Common myeloid progenitor, CD34-positive (primary cell): ENCODE measurements at regions not wholly inside any gene's neighbourhood (a gene's known extent, or its start where the extent isn't known, plus 50 kb on each side); places are given as distances from the start of the nearest gene placed in this dataset.
"Not testable (repeated sequence)": the region's sequence is repeated elsewhere in the genome, so short reads cannot be mapped to it uniquely, and the experiment has no call there.

Source experiments
- CTCF ChIA-PET: fragments of 350-600 bp; sonication (Branson Sonifier 250); formaldehyde crosslinking; loops from one replicate; lab custom pipeline; 2021; ENCODE audit warnings: antibody characterized with exemption; lab: Charles Lee
- POLR2A ChIA-PET: fragments of 350-600 bp; sonication (Branson Sonifier 250); formaldehyde crosslinking; loops from one replicate; lab custom pipeline; 2021; ENCODE audit warnings: antibody characterized with exemption; lab: Charles Lee
- DNase-seq, 3 donors: peaks; one replicate each; pipeline versions ENCODE4 v3.0.0 to v3.0.0-alpha.2; 2013
- H3K27ac ChIP-seq, 2 experiments: 1 replicate in 1 of 2; 2 replicates in 1 of 2; pipeline ENCODE4 v1.7.0; 2013; ENCODE audit warnings: inconsistent platforms in 2 of 2, low read length in 2 of 2, mild to moderate bottlenecking in 2 of 2, low read depth in 1 of 2, moderate library complexity in 1 of 2; ENCODE audit not compliant: severe bottlenecking in 2 of 2, insufficient read depth in 1 of 2, poor library complexity in 1 of 2
- H3K27me3 ChIP-seq, 5 experiments: replicated peaks in 2 of 5; 1 replicate in 3 of 5; 2 replicates in 2 of 5; pipeline versions ENCODE4 v1.6.1 to v1.7.0; 2013; ENCODE audit warnings: low read length in 4 of 5, mild to moderate bottlenecking in 2 of 5, moderate library complexity in 2 of 5, inconsistent platforms in 1 of 5; ENCODE audit not compliant: insufficient read depth in 5 of 5, control insufficient read depth in 4 of 5
- H3K36me3 ChIP-seq, 4 experiments: 1 replicate in 2 of 4; 2 replicates in 2 of 4; pipeline versions ENCODE4 v1.6.1 to v1.7.0; 2013; ENCODE audit warnings: low read length in 3 of 4, control low read depth in 1 of 4, mild to moderate bottlenecking in 1 of 4; ENCODE audit not compliant: control insufficient read depth in 4 of 4, insufficient read depth in 4 of 4
- H3K4me1 ChIP-seq, 4 experiments: 1 replicate in 3 of 4; 2 replicates in 1 of 4; pipeline versions ENCODE4 v1.6.1 to v1.7.1; 2013; ENCODE audit warnings: low read length in 3 of 4, mild to moderate bottlenecking in 3 of 4, control low read depth in 1 of 4, inconsistent platforms in 1 of 4, moderate library complexity in 1 of 4; ENCODE audit not compliant: control insufficient read depth in 4 of 4, insufficient read depth in 4 of 4; ENCODE audit errors: control extremely low read depth in 1 of 4
- H3K4me3 ChIP-seq, 7 experiments: 1 replicate in 4 of 7; 2 replicates in 3 of 7; pipeline versions ENCODE4 v1.5.1 to v1.7.0; 2013; ENCODE audit warnings: mild to moderate bottlenecking in 7 of 7, low read length in 6 of 7, moderate library complexity in 6 of 7, inconsistent platforms in 2 of 7, low read depth in 2 of 7, control low read depth in 1 of 7; ENCODE audit not compliant: insufficient read depth in 4 of 7, control insufficient read depth in 1 of 7; ENCODE audit errors: extremely low read depth in 1 of 7
- H3K9me3 ChIP-seq, 5 experiments: 1 replicate in 4 of 5; 2 replicates in 1 of 5; pipeline versions ENCODE4 v1.6.1 to v1.7.1; 2013; ENCODE audit warnings: low read length in 4 of 5, mild to moderate bottlenecking in 2 of 5, inconsistent platforms in 1 of 5, low read depth in 1 of 5, moderate library complexity in 1 of 5; ENCODE audit not compliant: control insufficient read depth in 4 of 5, insufficient read depth in 2 of 5; ENCODE audit errors: control extremely low read depth in 1 of 5
- WGBS: methylation state at CpG from one replicate; pipeline ENCODE4 v1.1.5; 2013; ENCODE audit not compliant: insufficient coverage; 5-methylcytosine and 5-hydroxymethylcytosine counted together

DNA sequence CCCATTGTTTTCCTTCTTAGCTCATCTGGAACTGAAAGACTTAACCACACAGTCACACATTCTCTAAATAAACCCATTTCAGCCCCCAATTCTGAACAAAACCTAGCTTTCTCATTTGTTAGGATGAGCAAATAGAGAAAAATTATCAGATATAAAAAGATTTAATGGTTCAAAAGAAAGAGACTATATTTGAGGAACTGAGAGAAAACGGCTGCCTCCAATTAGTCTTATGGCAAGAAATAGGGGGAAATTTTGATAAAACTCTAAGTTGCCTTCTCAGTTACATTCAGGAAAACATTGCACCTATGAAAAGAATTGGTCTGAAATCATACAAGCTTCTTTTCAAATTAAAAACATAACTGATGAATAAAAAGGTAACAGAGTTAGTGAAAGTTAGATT lies 63.7 kb upstream of the ALDH1B1 start:
- H3K27me3 ChIP-seq, result no peaks in the 10 kb centered on the region
- no peaks in the 10 kb centered on the region for H3K36me3 ChIP-seq
- no peak overlapping the region for H3K4me3 ChIP-seq
- WGBS, result no CpG with 5 or more reads among the region's 1 CpG
- H3K4me1 ChIP-seq, result no peaks in the 10 kb centered on the region
- no peak for DNase-seq
- ChIA-PET POLR2A (no interaction called here), CTCF (no interaction called here)
- no peak overlapping the region for H3K27ac ChIP-seq
- H3K9me3 ChIP-seq, result peaks cover 0 to 2% (median 0%) of the 10 kb centered on the region in 5 experiments

DNA sequence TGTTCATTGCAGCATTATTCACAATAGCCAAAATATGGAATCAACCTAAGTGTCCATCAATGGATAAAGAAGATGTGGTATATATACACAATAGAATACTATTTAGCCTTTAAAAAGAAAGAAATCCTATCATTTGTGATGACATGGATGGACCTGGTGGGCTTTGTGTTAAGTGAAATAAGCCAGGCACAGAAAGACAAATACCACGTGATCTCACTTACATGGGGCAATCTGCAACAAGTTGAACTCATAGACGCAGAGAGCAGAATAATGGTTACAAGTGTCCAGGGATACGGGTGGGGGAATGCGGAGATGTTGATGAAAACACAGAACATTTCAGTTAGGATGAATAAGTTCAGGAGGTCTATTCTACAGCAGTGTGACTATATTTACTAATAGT lies 66.4 kb upstream of the ALDH1B1 start:
- 100% methylated on average over 1 of the region's 4 CpGs for WGBS
- ChIA-PET CTCF (interaction anchor here (1.1 kb wide), 1 partner anchor 85 kb away, joined by 3 read pairs; no protein-coding TSS in a partner anchor), POLR2A (no interaction called here)
- peaks cover 0 to 2% (median 0%) of the 10 kb centered on the region in 5 experiments for H3K27me3 ChIP-seq
- H3K4me1 ChIP-seq, result no peaks in the 10 kb centered on the region
- H3K9me3 ChIP-seq, result no peaks in the 10 kb centered on the region
- no peak for DNase-seq
- no peak overlapping the region for H3K4me3 ChIP-seq
- no peak overlapping the region for H3K27ac ChIP-seq
- no peaks in the 10 kb centered on the region for H3K36me3 ChIP-seq

DNA sequence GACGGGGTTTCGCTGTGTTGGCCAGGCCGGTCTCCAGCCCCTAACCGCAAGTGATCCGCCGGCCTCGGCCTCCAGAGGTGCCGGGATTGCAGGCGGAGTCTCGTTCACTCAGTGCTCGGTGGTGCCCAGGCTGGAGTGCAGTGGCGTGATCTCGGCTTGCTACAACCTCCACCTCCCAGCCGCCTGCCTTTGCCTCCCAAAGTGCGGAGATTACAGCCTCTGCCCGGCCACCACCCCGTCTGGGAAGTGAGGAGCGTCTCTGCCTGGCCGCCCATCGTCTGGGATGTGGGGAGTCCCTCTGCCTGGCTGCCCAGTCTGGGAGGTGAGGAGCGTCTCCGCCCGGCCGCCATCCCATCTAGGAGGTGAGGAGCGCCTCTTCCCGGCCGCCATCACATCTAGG lies 68.3 kb upstream of the ALDH1B1 start:
- CTCF ChIA-PET, H3K4me1 ChIP-seq, H3K27ac ChIP-seq, H3K36me3 ChIP-seq, DNase-seq, H3K27me3 ChIP-seq, H3K9me3 ChIP-seq, POLR2A ChIA-PET, H3K4me3 ChIP-seq: not testable (repeated sequence)
- 97% methylated on average over 6 of the region's 27 CpGs for WGBS

DNA sequence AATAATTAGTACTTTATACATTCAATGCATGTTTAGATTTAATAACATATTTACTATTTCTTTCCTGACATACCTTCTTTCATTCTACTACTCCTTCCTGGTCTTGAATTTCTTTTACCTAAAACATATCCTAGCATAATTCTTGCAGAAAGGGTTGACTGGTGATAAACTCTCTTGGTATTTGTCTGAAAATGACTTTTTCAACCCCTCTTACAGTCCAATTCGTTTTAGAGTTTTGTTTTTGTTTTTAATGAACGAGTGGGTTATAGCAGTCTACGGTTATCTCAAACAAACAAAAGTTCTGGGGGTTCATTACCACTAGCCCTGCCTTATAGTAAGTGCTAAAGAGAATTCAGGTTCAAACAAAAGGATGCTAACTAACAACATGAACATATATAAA lies 69.6 kb upstream of the ALDH1B1 start:
- H3K27ac ChIP-seq, result no peak overlapping the region
- H3K4me1 ChIP-seq, result no peaks in the 10 kb centered on the region
- DNase-seq, result no peak
- ChIA-PET POLR2A (no interaction called here), CTCF (interaction anchor here (1.2 kb wide), 1 partner anchor 9 kb away, joined by 3 read pairs; no protein-coding TSS in a partner anchor)
- no CpG with 5 or more reads among the region's 3 CpGs for WGBS
- no peak overlapping the region for H3K4me3 ChIP-seq
- H3K9me3 ChIP-seq, result no peaks in the 10 kb centered on the region
- H3K36me3 ChIP-seq, result no peaks in the 10 kb centered on the region
- peaks cover 0 to 2% (median 0%) of the 10 kb centered on the region in 5 experiments for H3K27me3 ChIP-seq

DNA sequence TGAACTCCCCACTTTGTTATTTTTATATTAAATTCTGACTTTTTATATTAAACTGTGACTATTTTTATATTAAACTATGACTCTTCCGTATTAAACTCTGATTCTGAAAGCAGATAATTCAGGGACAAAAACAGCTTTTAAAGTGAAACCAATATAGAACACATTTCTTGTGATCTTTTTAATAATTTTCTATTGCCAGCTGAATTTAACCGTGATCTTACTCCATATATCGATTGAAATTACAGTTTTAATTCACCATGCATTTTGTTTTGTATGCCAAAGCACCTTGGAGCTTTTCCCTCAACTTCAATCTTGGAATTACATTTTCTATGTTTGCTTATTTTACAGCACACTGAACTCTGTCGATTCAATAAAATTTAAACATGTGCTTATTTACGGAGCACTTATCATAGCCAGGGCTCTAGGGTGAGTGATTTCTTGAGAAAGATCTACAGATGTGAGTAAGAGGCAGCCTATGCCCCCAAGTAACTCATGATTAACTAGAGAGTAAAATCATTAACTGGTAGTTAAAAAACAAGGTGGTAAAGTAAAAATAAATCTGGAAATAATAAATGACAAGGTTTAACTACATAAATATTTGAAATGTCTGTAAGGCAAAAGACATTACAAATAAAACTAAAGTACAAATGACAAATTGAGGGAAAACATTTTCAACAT lies 72.9 kb upstream of the ALDH1B1 start:
- H3K27me3 ChIP-seq, result peaks cover 0 to 2% (median 0%) of the 10 kb centered on the region in 5 experiments
- H3K27ac ChIP-seq, result no peak overlapping the region
- DNase-seq, result no peak
- H3K4me1 ChIP-seq, result no peaks in the 10 kb centered on the region
- no peaks in the 10 kb centered on the region for H3K36me3 ChIP-seq
- H3K4me3 ChIP-seq, result no peak overlapping the region
- WGBS, result 89% methylated on average over 3 of the region's 5 CpGs
- CTCF ChIA-PET, result no interaction called here
- H3K9me3 ChIP-seq, result no peaks in the 10 kb centered on the region
- POLR2A ChIA-PET, result no interaction called here

DNA sequence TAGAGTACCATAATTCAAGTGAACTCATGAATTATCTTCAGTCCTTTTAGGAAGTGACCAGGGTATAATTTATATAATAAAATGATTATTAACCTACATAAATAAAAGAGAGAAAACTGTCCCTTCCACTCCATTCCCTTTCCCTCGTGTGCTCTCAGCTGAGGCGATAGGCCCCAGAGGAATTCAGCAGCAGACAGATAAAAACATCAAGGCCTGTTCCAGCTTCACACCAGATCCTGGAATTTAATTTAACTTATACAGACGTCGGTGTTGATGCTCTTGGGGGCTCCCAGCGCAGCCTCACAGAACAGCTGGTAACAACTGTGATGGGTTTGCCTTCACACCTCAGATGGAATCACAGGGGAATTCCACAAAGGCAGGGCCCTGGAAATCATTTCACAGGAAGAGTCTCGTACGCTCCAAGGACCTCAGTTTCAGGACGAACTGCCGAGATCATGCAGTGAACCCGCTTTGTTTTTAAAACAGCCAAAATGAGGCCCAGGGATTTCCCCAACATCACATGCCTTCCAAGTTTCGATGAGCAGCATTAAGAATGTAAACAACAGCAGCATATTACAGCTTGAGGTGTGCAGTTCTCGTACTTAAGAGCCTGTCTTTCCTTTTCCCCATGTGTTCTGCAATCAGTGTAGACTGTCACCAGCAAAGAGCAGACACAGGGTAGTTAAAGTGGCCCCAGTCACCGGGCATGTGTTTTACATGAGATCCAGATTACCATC lies 73.6 kb upstream of the ALDH1B1 start:
- ChIA-PET POLR2A (no interaction called here), CTCF (no interaction called here)
- Histone ChIP-seq H3K27ac (no peak overlapping the region), H3K36me3 (no peaks in the 10 kb centered on the region), H3K9me3 (no peaks in the 10 kb centered on the region), H3K27me3 (peaks cover 0 to 2% (median 0%) of the 10 kb centered on the region in 5 experiments), H3K4me3 (no peak overlapping the region), H3K4me1 (no peaks in the 10 kb centered on the region)
- no peak for DNase-seq
- 80% methylated on average over 10 of the region's 13 CpGs for WGBS

DNA sequence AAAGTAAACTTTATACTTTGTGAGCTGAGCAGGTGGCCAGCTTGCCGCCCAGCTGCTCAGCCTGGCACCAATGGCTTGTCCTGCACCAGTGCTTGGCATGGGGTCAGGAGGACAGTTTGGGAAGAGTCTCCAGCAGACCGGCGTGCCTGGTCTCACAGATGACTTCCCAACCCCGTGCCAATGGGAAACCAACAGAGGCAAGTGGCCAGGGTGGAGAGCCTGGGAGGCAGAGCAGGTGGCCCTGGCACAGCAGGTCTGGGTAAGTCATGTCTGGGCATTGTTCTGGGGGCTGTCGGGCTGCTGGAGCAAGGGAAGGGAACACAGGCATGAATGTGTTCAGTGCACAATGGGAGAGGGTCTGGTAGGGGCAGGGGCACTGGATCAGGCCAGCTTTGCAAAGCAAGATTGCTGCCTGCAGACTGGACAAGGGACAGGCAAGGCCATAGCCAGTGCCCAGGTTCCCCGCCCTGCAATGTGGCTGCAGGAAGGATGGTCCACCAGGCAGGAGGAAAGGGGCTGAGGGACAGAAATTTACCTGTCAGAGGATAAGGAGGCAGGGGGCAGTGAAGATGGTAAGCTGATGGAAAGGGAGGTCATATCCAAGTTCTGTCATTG lies 76.2 kb upstream of the ALDH1B1 start:
- WGBS, result 93% methylated on average over 6 of the region's 6 CpGs
- no peak for DNase-seq
- no peak overlapping the region for H3K27ac ChIP-seq
- no peaks in the 10 kb centered on the region for H3K9me3 ChIP-seq
- no peak overlapping the region for H3K4me3 ChIP-seq
- no peaks in the 10 kb centered on the region for H3K4me1 ChIP-seq
- ChIA-PET POLR2A (no interaction called here), CTCF (no interaction called here)
- peaks cover 0 to 2% (median 0%) of the 10 kb centered on the region in 5 experiments for H3K27me3 ChIP-seq
- H3K36me3 ChIP-seq, result no peaks in the 10 kb centered on the region
